Skin of body (tissue), 1 donor: ENCODE measurements at regions not wholly inside any gene's neighbourhood (a gene's known extent, or its start where the extent isn't known, plus 50 kb on each side); places are given as distances from the start of the nearest gene placed in this dataset.
"Not testable (repeated sequence)": the region's sequence is repeated elsewhere in the genome, so short reads cannot be mapped to it uniquely, and the experiment has no call there.

ENCODE experiments used
- DNase-seq: peaks from one replicate; lab custom pipeline; 2025; lab: John Stamatoyannopoulos, UW

- DNase-seq = no peak
Measured at GRCh38 chr10:25804505-25804904, 129.5 kb upstream of the MYO3A start.

GRCh38 chr10:25805986-25806385, 128.0 kb upstream of the MYO3A start:
- no peak for DNase-seq

- no peak for DNase-seq
Measured at GRCh38 chr10:25808372-25808771, 125.7 kb upstream of the MYO3A start.

- DNase-seq = no peak
Measured at GRCh38 chr10:25811052-25811685, 122.9 kb upstream of the MYO3A start.

GRCh38 chr10:25813511-25813910, 120.5 kb upstream of the MYO3A start:
- DNase-seq = no peak

- no peak for DNase-seq
Measured at GRCh38 chr10:25815236-25815635, 118.8 kb upstream of the MYO3A start.

- DNase-seq = no peak
Measured at GRCh38 chr10:25815999-25816768, 117.8 kb upstream of the MYO3A start.

- no peak for DNase-seq
Measured at GRCh38 chr10:25817200-25817599, 116.8 kb upstream of the MYO3A start.

- no peak for DNase-seq
Measured at GRCh38 chr10:25818751-25819150, 115.3 kb upstream of the MYO3A start.

- no peak for DNase-seq
Measured at GRCh38 chr10:25820472-25820871, 113.6 kb upstream of the MYO3A start.

GRCh38 chr10:25820874-25821273, 113.2 kb upstream of the MYO3A start:
- DNase-seq = no peak

- no peak for DNase-seq
Measured at GRCh38 chr10:25824050-25824449, 110.0 kb upstream of the MYO3A start.

GRCh38 chr10:25828475-25828874, 105.6 kb upstream of the MYO3A start:
- no peak for DNase-seq

- no peak for DNase-seq
Measured at GRCh38 chr10:25831080-25831479, 102.9 kb upstream of the MYO3A start.

- no peak for DNase-seq
Measured at GRCh38 chr10:25839683-25840082, 94.3 kb upstream of the MYO3A start.

- DNase-seq = not testable (repeated sequence)
Measured at GRCh38 chr10:25840875-25841274, 93.2 kb upstream of the MYO3A start.

- no peak for DNase-seq
Measured at GRCh38 chr10:25842146-25842545, 91.9 kb upstream of the MYO3A start.

GRCh38 chr10:25843551-25844170, 90.4 kb upstream of the MYO3A start:
- DNase-seq = no peak

- DNase-seq = not testable (repeated sequence)
Measured at GRCh38 chr10:25844716-25845115, 89.3 kb upstream of the MYO3A start.

GRCh38 chr10:25849268-25849667, 84.8 kb upstream of the MYO3A start:
- DNase-seq = no peak

- DNase-seq = no peak
Measured at GRCh38 chr10:25849988-25850387, 84.0 kb upstream of the MYO3A start.

GRCh38 chr10:25851548-25851947, 82.5 kb upstream of the MYO3A start:
- no peak for DNase-seq
